Astrocyte (in vitro differentiated cells and primary cell): ENCODE measurements at regions not wholly inside any gene's neighbourhood (a gene's known extent, or its start where the extent isn't known, plus 50 kb on each side); places are given as distances from the start of the nearest gene placed in this dataset.

Experiments used
- EZH2 ChIP-seq: IDR thresholded peaks from 2 replicates; pipeline ENCODE4 v1.6.1; 2012; ENCODE audit warnings: mild to moderate bottlenecking, low read length, inconsistent platforms; ENCODE audit not compliant: insufficient read depth
- TF ChIP-seq, protein P1 (sequence below): IDR thresholded peaks from 2 replicates; pipeline ENCODE4 v1.5.1; 2011; ENCODE audit warnings: low read depth, mild to moderate bottlenecking, inconsistent platforms, low read length, moderate library complexity; ENCODE audit not compliant: insufficient read depth

DNA sequence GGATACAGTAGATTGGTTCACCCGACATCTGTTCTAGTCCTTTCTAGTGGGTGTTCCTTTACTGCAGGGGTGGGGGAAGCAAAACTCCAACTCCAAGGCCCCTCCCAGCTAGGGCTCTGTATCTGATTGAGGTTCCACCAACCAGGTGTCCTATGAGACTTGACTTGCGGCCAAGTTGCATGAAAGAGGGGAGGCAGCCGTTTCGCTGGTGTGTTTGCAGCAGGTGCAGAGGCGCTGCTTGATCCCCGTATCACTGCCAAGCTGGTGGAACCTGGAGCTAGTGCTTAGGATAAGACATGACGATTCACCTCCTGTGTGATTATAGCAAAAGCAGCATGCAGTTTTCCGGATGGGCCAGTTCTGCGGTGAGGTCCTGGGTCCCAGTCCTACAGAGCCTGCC, 338.2 kb downstream of the UQCRFS1 start:
- TF ChIP-seq, protein P1, sequence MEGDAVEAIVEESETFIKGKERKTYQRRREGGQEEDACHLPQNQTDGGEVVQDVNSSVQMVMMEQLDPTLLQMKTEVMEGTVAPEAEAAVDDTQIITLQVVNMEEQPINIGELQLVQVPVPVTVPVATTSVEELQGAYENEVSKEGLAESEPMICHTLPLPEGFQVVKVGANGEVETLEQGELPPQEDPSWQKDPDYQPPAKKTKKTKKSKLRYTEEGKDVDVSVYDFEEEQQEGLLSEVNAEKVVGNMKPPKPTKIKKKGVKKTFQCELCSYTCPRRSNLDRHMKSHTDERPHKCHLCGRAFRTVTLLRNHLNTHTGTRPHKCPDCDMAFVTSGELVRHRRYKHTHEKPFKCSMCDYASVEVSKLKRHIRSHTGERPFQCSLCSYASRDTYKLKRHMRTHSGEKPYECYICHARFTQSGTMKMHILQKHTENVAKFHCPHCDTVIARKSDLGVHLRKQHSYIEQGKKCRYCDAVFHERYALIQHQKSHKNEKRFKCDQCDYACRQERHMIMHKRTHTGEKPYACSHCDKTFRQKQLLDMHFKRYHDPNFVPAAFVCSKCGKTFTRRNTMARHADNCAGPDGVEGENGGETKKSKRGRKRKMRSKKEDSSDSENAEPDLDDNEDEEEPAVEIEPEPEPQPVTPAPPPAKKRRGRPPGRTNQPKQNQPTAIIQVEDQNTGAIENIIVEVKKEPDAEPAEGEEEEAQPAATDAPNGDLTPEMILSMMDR, result no peak
- TF ChIP-seq EZH2, result no peak
